Jurkat, Clone E6-1 (cell line): ENCODE measurements at regions not wholly inside any gene's neighbourhood (a gene's known extent, or its start where the extent isn't known, plus 50 kb on each side); places are given as distances from the start of the nearest gene placed in this dataset.
"Not testable (repeated sequence)": the region's sequence is repeated elsewhere in the genome, so short reads cannot be mapped to it uniquely, and the experiment has no call there.

Source experiments
- DNase-seq: peaks from one replicate; pipeline ENCODE4 v3.0.0-alpha.2; 2011; ENCODE audit warnings: low read depth, low spot score
- H3K4me3 ChIP-seq: 2 replicates; pipeline ENCODE4 v1.5.1; 2011; ENCODE audit warnings: mild to moderate bottlenecking, low read length, control low read depth, moderate library complexity

GRCh38 chr2:49369650-49370049, 215.3 kb upstream of the FSHR start:
- H3K4me3 ChIP-seq: no peak overlapping the region
- DNase-seq: no peak

- no peak overlapping the region for H3K4me3 ChIP-seq
- no peak for DNase-seq
Measured at GRCh38 chr2:49369101-49369500, 214.8 kb upstream of the FSHR start.

GRCh38 chr2:49367003-49367402, 212.7 kb upstream of the FSHR start:
- DNase-seq: no peak
- no peak overlapping the region for H3K4me3 ChIP-seq

GRCh38 chr2:49360407-49360767, 206.1 kb upstream of the FSHR start:
- no peak for DNase-seq
- no peak overlapping the region for H3K4me3 ChIP-seq

- DNase-seq: no peak
- H3K4me3 ChIP-seq: no peak overlapping the region
Measured at GRCh38 chr2:49359721-49360406, 205.5 kb upstream of the FSHR start.

- H3K4me3 ChIP-seq: no peak overlapping the region
Measured at GRCh38 chr2:49355611-49356010, 201.3 kb upstream of the FSHR start.

GRCh38 chr2:49351560-49351959, 197.2 kb upstream of the FSHR start:
- no peak for DNase-seq
- H3K4me3 ChIP-seq: no peak overlapping the region

More at GRCh38 chr2:49355611-49356010, 201.3 kb upstream of the FSHR start:
- DNase-seq: no peak

GRCh38 chr2:49343638-49344037, 189.3 kb upstream of the FSHR start:
- DNase-seq: no peak
- H3K4me3 ChIP-seq: no peak overlapping the region

- no peak for DNase-seq
- H3K4me3 ChIP-seq: no peak overlapping the region
Measured at GRCh38 chr2:49342156-49342555, 187.8 kb upstream of the FSHR start.

- H3K4me3 ChIP-seq: no peak overlapping the region
- DNase-seq: no peak
Measured at GRCh38 chr2:49335546-49335945, 181.2 kb upstream of the FSHR start.

GRCh38 chr2:49332415-49332814, 178.1 kb upstream of the FSHR start:
- H3K4me3 ChIP-seq: no peak overlapping the region
- no peak for DNase-seq

- H3K4me3 ChIP-seq: no peak overlapping the region
- no peak for DNase-seq
Measured at GRCh38 chr2:49318531-49318930, 164.2 kb upstream of the FSHR start.

- DNase-seq: no peak
- no peak overlapping the region for H3K4me3 ChIP-seq
Measured at GRCh38 chr2:49309461-49309860, 155.1 kb upstream of the FSHR start.

- no peak overlapping the region for H3K4me3 ChIP-seq
- DNase-seq: no peak
Measured at GRCh38 chr2:49306925-49307324, 152.6 kb upstream of the FSHR start.

GRCh38 chr2:49298693-49299092, 144.4 kb upstream of the FSHR start:
- DNase-seq: not testable (repeated sequence)

GRCh38 chr2:49298230-49298629, 143.9 kb upstream of the FSHR start:
- DNase-seq: no peak
- no peak overlapping the region for H3K4me3 ChIP-seq

More at GRCh38 chr2:49298693-49299092, 144.4 kb upstream of the FSHR start:
- not testable (repeated sequence) for H3K4me3 ChIP-seq

GRCh38 chr2:49296107-49296867, 142.0 kb upstream of the FSHR start:
- no peak overlapping the region for H3K4me3 ChIP-seq
- no peak for DNase-seq

GRCh38 chr2:49294225-49294624, 139.9 kb upstream of the FSHR start:
- no peak for DNase-seq

GRCh38 chr2:49291619-49292018, 137.3 kb upstream of the FSHR start:
- no peak overlapping the region for H3K4me3 ChIP-seq

More at GRCh38 chr2:49294225-49294624, 139.9 kb upstream of the FSHR start:
- no peak overlapping the region for H3K4me3 ChIP-seq

GRCh38 chr2:49289711-49290110, 135.4 kb upstream of the FSHR start:
- no peak overlapping the region for H3K4me3 ChIP-seq
- DNase-seq: no peak

More at GRCh38 chr2:49291619-49292018, 137.3 kb upstream of the FSHR start:
- no peak for DNase-seq
